ENCODE measurements at regions not wholly inside any gene's neighbourhood (a gene's known extent, or its start where the extent isn't known, plus 50 kb on each side); places are given as distances from the start of the nearest gene placed in this dataset.

GRCh38 chr10:88082806-88083596, 219.6 kb downstream of the PTEN start:
- no peak for DNase-seq (ENCODE audit: low read depth in 2 of 2)

- DNase-seq (ENCODE audit: low read depth in 2 of 2): no peak
These were observed 220.2 kb downstream of the PTEN start for GRCh38 chr10:88083597-88083989.

- DNase-seq (ENCODE audit: low read depth in 2 of 2): no peak
These were observed 222.9 kb downstream of the PTEN start for GRCh38 chr10:88086187-88086960.

- DNase-seq (ENCODE audit: low read depth in 2 of 2): no peak
These were observed 225.3 kb downstream of the PTEN start for GRCh38 chr10:88088441-88089340.

- DNase-seq (ENCODE audit: low read depth in 2 of 2): no peak
These were observed 226.1 kb downstream of the PTEN start for GRCh38 chr10:88089498-88089897.

GRCh38 chr10:88090568-88091214, 227.3 kb downstream of the PTEN start:
- DNase-seq (ENCODE audit: low read depth in 2 of 2): no peak

- DNase-seq (ENCODE audit: low read depth in 2 of 2): peak; percentile 34 to 41
These were observed 228.2 kb downstream of the PTEN start for GRCh38 chr10:88091490-88092061.

- no peak for DNase-seq (ENCODE audit: low read depth in 2 of 2)
These were observed 228.8 kb downstream of the PTEN start for GRCh38 chr10:88092265-88092664.

- DNase-seq (ENCODE audit: low read depth in 2 of 2): no peak
These were observed 229.5 kb downstream of the PTEN start for GRCh38 chr10:88092973-88093372.

- DNase-seq (ENCODE audit: low read depth in 2 of 2): no peak
These were observed 231.4 kb downstream of the PTEN start for GRCh38 chr10:88094795-88095194.

- no peak for DNase-seq (ENCODE audit: low read depth in 2 of 2)
These were observed 231.8 kb downstream of the PTEN start for GRCh38 chr10:88095223-88095721.

- no peak for DNase-seq (ENCODE audit: low read depth in 2 of 2)
These were observed 232.5 kb downstream of the PTEN start for GRCh38 chr10:88095778-88096431.

GRCh38 chr10:88097092-88097516, 233.7 kb downstream of the PTEN start:
- DNase-seq (ENCODE audit: low read depth in 2 of 2): no peak

GRCh38 chr10:88097536-88097935, 234.1 kb downstream of the PTEN start:
- no peak for DNase-seq (ENCODE audit: low read depth in 2 of 2)

- no peak for DNase-seq (ENCODE audit: low read depth in 2 of 2)
These were observed 236.9 kb downstream of the PTEN start for GRCh38 chr10:88100281-88100680.

GRCh38 chr10:88101666-88102065, 238.2 kb downstream of the PTEN start:
- no peak for DNase-seq (ENCODE audit: low read depth in 2 of 2)

GRCh38 chr10:88103576-88103975, 240.2 kb downstream of the PTEN start:
- DNase-seq (ENCODE audit: low read depth in 2 of 2): no peak

- no peak for DNase-seq (ENCODE audit: low read depth in 2 of 2)
These were observed 240.8 kb downstream of the PTEN start for GRCh38 chr10:88104223-88104622.

GRCh38 chr10:88106366-88106765, 242.9 kb downstream of the PTEN start:
- DNase-seq (ENCODE audit: low read depth in 2 of 2): no peak

- DNase-seq (ENCODE audit: low read depth in 2 of 2): no peak
These were observed 244.1 kb downstream of the PTEN start for GRCh38 chr10:88107296-88108097.

Data from stimulated activated CD8-positive, alpha-beta memory T cell treated with anti-CD3 and anti-CD28 coated beads, Interleukin-7, amount 100 ng/mL, for 1 hour (primary cell).